GM12892 (cell line): ENCODE measurements at regions not wholly inside any gene's neighbourhood (a gene's known extent, or its start where the extent isn't known, plus 50 kb on each side); places are given as distances from the start of the nearest gene placed in this dataset.

Source experiments
- POLR2A ChIP-seq: IDR thresholded peaks from 2 replicates; pipeline ENCODE4 v1.6.1; 2011; ENCODE audit warnings: low read depth, low read length, control low read depth
- POLR2AphosphoS5 ChIP-seq: IDR thresholded peaks from 2 replicates; pipeline ENCODE4 v1.6.1; 2011; ENCODE audit warnings: low read depth, low read length, control low read depth
- TAF1 ChIP-seq: IDR thresholded peaks from 2 replicates; pipeline ENCODE4 v1.6.1; 2011; ENCODE audit warnings: low read depth, mild to moderate bottlenecking, control low read depth, low read length, borderline replicate concordance

DNA sequence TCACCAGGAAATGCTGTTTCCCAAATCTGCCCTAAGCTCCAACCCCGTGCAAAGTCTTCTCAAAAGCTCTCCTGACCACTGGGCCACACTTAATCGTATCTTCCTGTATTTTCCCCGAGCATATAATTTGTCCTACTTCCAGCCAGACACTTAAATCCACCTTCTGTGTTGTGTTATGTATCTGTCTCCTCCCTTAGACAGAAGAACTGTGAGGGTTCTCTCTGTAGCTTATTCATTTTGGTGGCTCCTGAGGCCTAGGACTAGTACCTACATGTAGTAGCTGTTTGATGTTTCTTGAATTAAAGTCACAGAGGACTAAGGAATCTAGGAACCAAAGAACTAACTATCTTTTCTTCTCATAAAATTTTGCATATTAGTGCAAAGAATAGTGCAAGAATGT is 292.6 kb downstream of the ALDH8A1 start:
- no peak for TF ChIP-seq POLR2A
- no peak for TF ChIP-seq TAF1
- TF ChIP-seq POLR2AphosphoS5: no peak
